Chondrocyte (in vitro differentiated cells): ENCODE measurements at regions not wholly inside any gene's neighbourhood (a gene's known extent, or its start where the extent isn't known, plus 50 kb on each side); places are given as distances from the start of the nearest gene placed in this dataset.

Experiments
- DNase-seq: peaks from one replicate; pipeline ENCODE4 v3.0.0; 2021; ENCODE audit warnings: mixed read lengths, low spot score
- H3K27ac Mint-ChIP-seq: one replicate; pipeline ENCODE4 v1.8.0; 2021; ENCODE audit warnings: mild to moderate bottlenecking, moderate library complexity, mixed read lengths; ENCODE audit not compliant: unreplicated experiment
- H3K27me3 Mint-ChIP-seq: 2 replicates; pipeline ENCODE4 v1.8.0; 2021; ENCODE audit warnings: low read depth, mixed read lengths
- H3K36me3 Mint-ChIP-seq: 2 replicates; pipeline ENCODE4 v1.8.0; 2021; ENCODE audit warnings: low read depth, mixed read lengths
- H3K4me1 Mint-ChIP-seq: 2 replicates; pipeline ENCODE4 v1.8.0; 2021; ENCODE audit warnings: low read depth, mild to moderate bottlenecking, mixed read lengths
- H3K4me3 Mint-ChIP-seq: one replicate; pipeline ENCODE4 v1.8.0; 2021; ENCODE audit warnings: mild to moderate bottlenecking, moderate library complexity, mixed read lengths; ENCODE audit not compliant: unreplicated experiment
- H3K9me3 Mint-ChIP-seq: 2 replicates; pipeline ENCODE4 v1.8.0; 2021; ENCODE audit warnings: low read depth, mixed read lengths
- CTCF ChIP-seq: fragments of 200-600 bp; sonication (generic); IDR thresholded peaks from 2 replicates; pipeline ENCODE4 v1.5.0; 2021; ENCODE audit warnings: antibody characterized with exemption, mild to moderate bottlenecking, moderate library complexity

- H3K4me1 Mint-ChIP-seq, result no peaks in the 10 kb centered on the region
- peaks cover 14% of the 10 kb centered on the region for H3K9me3 Mint-ChIP-seq
- H3K36me3 Mint-ChIP-seq, result peaks cover 2% of the 10 kb centered on the region
- H3K27me3 Mint-ChIP-seq, result no peaks in the 10 kb centered on the region
- no peak overlapping the region for H3K4me3 Mint-ChIP-seq
- no peak for DNase-seq
- TF ChIP-seq CTCF, result no peak
- H3K27ac Mint-ChIP-seq, result no peak overlapping the region
Measured at GRCh38 chr3:31346542-31346979, 186.2 kb upstream of the STT3B start.

GRCh38 chr3:31349001-31349748 is 183.6 kb upstream of the STT3B start:
- Mint-ChIP-seq H3K4me3 (no peak overlapping the region), H3K27me3 (no peaks in the 10 kb centered on the region), H3K27ac (no peak overlapping the region), H3K36me3 (peaks cover 2% of the 10 kb centered on the region), H3K9me3 (peaks cover 14% of the 10 kb centered on the region), H3K4me1 (peaks cover 2% of the 10 kb centered on the region)
- TF ChIP-seq CTCF, result no peak
- DNase-seq, result no peak

- Mint-ChIP-seq H3K36me3 (peaks cover 2% of the 10 kb centered on the region), H3K4me3 (no peak overlapping the region), H3K4me1 (peaks cover 5% of the 10 kb centered on the region), H3K9me3 (peaks cover 9% of the 10 kb centered on the region), H3K27ac (no peak overlapping the region), H3K27me3 (no peaks in the 10 kb centered on the region)
- TF ChIP-seq CTCF, result no peak
- no peak for DNase-seq
Measured at GRCh38 chr3:31350307-31350706, 182.4 kb upstream of the STT3B start.

- TF ChIP-seq CTCF, result no peak
- H3K27ac Mint-ChIP-seq, result no peak overlapping the region
- H3K9me3 Mint-ChIP-seq, result peaks cover 7% of the 10 kb centered on the region
- H3K36me3 Mint-ChIP-seq, result peaks cover 1% of the 10 kb centered on the region
- peaks cover 5% of the 10 kb centered on the region for H3K4me1 Mint-ChIP-seq
- no peak overlapping the region for H3K4me3 Mint-ChIP-seq
- H3K27me3 Mint-ChIP-seq, result no peaks in the 10 kb centered on the region
- DNase-seq, result no peak
Measured at GRCh38 chr3:31352331-31352730, 180.4 kb upstream of the STT3B start.

- TF ChIP-seq CTCF, result no peak
- Mint-ChIP-seq H3K4me1 (peaks cover 5% of the 10 kb centered on the region), H3K27ac (no peak overlapping the region), H3K9me3 (peaks cover 3% of the 10 kb centered on the region), H3K36me3 (peaks cover 1% of the 10 kb centered on the region), H3K27me3 (no peaks in the 10 kb centered on the region), H3K4me3 (no peak overlapping the region)
- DNase-seq, result no peak
Measured at GRCh38 chr3:31353166-31353565, 179.6 kb upstream of the STT3B start.
